Colonic mucosa (tissue), 4 donors: ENCODE measurements at regions not wholly inside any gene's neighbourhood (a gene's known extent, or its start where the extent isn't known, plus 50 kb on each side); places are given as distances from the start of the nearest gene placed in this dataset.

Experiments
- DNase-seq: peaks from one replicate; pipeline ENCODE4 v3.0.0-alpha.2; 2020
- H3K27ac ChIP-seq: fragments of 200-600 bp; one replicate; pipeline ENCODE4 v1.8.0; 2021
- H3K27me3 ChIP-seq: fragments of 200-600 bp; one replicate; pipeline ENCODE4 v1.8.0; 2021
- H3K36me3 ChIP-seq: fragments of 200-600 bp; one replicate; pipeline ENCODE4 v1.8.0; 2021
- H3K4me1 ChIP-seq: fragments of 200-600 bp; one replicate; pipeline ENCODE4 v1.8.0; 2021; ENCODE audit warnings: mild to moderate bottlenecking
- H3K4me3 ChIP-seq: fragments of 200-600 bp; one replicate; pipeline ENCODE4 v1.8.0; 2021
- H3K9ac ChIP-seq, 2 donors: one replicate each; pipeline ENCODE4 v1.7.0; 2013; ENCODE audit warnings: control low read depth in 2 of 2, low read depth in 2 of 2, low read length in 2 of 2
- H3K9me3 ChIP-seq: fragments of 200-600 bp; one replicate; pipeline ENCODE4 v1.8.0; 2021
- intact Hi-C: fragments of 100-400 bp; cut with DNase I; formaldehyde crosslinking; loops from one replicate; pipeline ENCODE4 v1.14.1; 2022
- TF ChIP-seq, protein P1 (sequence below): fragments of 200-600 bp; IDR thresholded peaks from one replicate; pipeline ENCODE4 v1.8.0; 2022; ENCODE audit warnings: antibody characterized with exemption, mild to moderate bottlenecking
- donor health status: healthy.
- donor health status: DM: no; HTN: no; CAD: no.
- donor health status: DM: no; HTN: no; CAD: no.

DNA sequence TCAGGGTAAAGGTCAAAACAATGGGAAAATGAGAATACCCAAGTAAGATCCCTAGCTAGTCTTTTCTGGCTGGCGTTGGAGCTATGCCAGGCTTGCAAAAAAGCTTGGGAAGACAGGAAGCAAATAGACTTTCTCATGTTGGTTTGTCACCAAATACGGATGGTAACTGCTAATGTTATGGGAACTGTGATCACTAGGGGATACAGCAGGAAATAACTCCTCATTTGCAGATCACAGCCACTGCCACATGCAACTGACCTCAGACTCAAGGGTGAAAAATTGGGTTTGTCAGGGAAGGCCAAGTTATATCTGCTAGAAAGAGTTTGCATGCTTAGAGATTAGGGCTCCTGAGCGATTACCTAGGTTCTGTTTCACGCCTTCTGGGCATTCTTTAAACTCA is 162.9 kb downstream of the NHLRC3 start:
- DNase-seq: no peak
- Histone ChIP-seq H3K36me3 (no peaks in the 10 kb centered on the region), H3K27ac (no peak overlapping the region), H3K9me3 (no peaks in the 10 kb centered on the region), H3K4me3 (no peak overlapping the region), H3K4me1 (no peaks in the 10 kb centered on the region), H3K9ac (no peak overlapping the region), H3K27me3 (no peaks in the 10 kb centered on the region)
- intact Hi-C loops: no loop called here
- TF ChIP-seq, protein P1, sequence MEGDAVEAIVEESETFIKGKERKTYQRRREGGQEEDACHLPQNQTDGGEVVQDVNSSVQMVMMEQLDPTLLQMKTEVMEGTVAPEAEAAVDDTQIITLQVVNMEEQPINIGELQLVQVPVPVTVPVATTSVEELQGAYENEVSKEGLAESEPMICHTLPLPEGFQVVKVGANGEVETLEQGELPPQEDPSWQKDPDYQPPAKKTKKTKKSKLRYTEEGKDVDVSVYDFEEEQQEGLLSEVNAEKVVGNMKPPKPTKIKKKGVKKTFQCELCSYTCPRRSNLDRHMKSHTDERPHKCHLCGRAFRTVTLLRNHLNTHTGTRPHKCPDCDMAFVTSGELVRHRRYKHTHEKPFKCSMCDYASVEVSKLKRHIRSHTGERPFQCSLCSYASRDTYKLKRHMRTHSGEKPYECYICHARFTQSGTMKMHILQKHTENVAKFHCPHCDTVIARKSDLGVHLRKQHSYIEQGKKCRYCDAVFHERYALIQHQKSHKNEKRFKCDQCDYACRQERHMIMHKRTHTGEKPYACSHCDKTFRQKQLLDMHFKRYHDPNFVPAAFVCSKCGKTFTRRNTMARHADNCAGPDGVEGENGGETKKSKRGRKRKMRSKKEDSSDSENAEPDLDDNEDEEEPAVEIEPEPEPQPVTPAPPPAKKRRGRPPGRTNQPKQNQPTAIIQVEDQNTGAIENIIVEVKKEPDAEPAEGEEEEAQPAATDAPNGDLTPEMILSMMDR: no peak

DNA sequence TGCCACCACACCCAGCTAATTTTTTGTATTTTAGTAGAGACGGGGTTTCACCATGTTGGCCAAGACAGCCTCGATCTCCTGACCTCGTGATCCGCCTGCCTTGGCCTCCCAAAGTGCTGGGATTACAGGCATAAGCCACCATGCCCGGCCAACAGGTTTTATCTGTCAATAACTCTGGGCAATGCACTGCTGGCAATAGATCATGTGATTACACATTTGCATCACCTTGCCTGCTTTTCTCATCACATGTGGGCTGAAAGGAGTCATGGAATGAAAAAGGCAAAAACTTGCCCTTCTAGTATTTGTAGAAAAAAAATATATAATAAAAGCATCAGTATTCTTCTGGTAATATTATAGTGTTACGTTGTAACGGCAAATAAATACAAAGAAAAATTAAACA is 164.5 kb downstream of the NHLRC3 start:
- no peaks in the 10 kb centered on the region for H3K27me3 ChIP-seq
- H3K4me1 ChIP-seq: no peaks in the 10 kb centered on the region
- TF ChIP-seq, protein P1: no peak
- no peak overlapping the region for H3K27ac ChIP-seq
- intact Hi-C loops: no loop called here
- H3K36me3 ChIP-seq: no peaks in the 10 kb centered on the region
- no peak for DNase-seq
- H3K4me3 ChIP-seq: no peak overlapping the region
- H3K9me3 ChIP-seq: no peaks in the 10 kb centered on the region
- H3K9ac ChIP-seq: no peak overlapping the region

DNA sequence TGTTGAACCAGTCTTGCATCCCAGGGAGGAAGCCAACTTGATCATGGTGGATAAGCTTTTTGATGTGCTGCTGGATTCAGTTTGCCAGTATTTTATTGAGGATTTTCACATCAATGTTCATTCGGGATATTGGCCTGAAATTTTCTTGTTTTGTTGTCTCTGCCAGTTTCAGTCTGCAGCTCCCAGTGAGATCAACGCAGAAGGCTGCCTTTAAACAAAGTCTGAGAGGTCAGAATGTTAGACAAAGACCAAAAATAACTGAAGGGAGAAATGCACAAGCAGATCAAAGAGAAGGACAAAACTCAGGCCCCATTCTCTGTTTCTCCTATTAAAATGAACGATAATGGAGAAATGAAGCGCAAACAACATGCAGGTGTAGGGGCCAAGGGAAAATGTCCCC is 170.4 kb downstream of the NHLRC3 start:
- intact Hi-C loops: no loop called here
- no peak overlapping the region for H3K27ac ChIP-seq

DNA sequence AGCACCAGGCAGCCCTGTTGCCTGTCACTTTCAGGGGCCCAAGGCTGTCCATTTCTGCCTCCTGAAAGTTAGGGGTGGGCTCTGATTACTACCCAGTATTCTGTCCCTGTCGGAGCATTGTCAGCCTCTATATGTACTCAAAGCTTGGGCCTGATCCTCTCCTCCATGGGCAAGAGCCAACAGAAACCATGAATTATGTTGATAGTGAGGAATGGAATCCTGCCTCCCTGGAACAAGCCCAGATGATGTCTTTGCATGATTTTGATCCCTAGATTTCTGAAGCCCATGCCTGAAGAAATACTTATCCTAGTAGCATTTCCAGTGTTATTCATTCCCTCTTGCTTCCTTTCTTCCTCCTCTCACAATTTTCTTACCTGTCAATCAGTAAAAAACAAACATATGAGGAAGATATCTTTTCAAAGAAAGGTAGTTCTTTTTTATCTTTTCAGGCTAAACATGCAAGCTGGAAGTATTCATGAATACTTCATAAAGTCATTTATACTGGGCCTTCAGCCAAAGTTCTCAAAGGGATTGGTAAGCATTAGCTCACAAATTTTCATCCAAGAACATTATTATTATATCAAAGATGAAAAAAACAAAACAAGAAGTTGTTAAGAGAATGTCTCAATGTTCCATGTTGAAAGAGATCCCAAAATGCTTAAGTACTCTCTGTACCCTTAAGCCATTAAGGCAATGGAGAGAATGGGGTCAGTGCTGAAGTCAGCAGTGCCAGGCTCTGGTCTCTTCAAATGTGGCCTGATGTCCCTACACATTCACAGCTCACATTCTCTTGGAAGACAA is 171.7 kb downstream of the NHLRC3 start:
- Histone ChIP-seq H3K27me3 (no peaks in the 10 kb centered on the region), H3K9me3 (no peaks in the 10 kb centered on the region), H3K9ac (no peak overlapping the region), H3K4me1 (no peaks in the 10 kb centered on the region), H3K36me3 (no peaks in the 10 kb centered on the region), H3K27ac (no peak overlapping the region), H3K4me3 (no peak overlapping the region)
- TF ChIP-seq, protein P1: no peak
- intact Hi-C loops: no loop called here
- no peak for DNase-seq

More for the DNA sequence above, 170.4 kb downstream of the NHLRC3 start:
- Histone ChIP-seq H3K9ac (no peak overlapping the region), H3K4me3 (no peak overlapping the region), H3K9me3 (no peaks in the 10 kb centered on the region), H3K27me3 (no peaks in the 10 kb centered on the region), H3K36me3 (no peaks in the 10 kb centered on the region), H3K4me1 (no peaks in the 10 kb centered on the region)
- no peak for DNase-seq
- TF ChIP-seq, protein P1: no peak

DNA sequence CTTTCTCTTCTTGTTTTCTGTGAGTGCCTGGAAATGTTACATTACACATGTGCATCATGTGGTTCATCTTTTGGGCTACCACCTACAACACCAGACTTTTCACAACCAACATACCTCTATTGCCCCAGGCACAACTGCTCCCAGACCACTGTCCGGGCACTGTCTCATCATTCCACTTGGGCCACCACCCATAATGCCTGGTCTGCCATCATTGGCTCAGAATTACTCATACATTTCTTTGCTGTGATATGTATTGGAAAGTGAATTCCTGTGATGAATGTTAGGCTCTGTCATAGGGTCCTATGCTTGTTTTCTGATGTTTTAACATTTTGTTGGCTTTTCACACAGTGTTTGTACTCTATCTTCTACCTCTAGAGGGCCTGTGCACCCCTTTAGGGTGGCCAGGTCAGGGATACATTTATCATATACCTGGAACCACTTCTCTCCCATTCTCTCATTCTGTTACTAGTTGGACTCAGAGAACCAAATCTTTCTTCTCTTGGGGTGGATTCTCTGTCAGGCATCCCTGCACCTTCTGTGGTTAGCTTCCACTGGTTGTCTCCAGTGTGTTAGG is 172.8 kb downstream of the NHLRC3 start:
- H3K27ac ChIP-seq: no peak overlapping the region
- H3K9me3 ChIP-seq: no peaks in the 10 kb centered on the region

More for the DNA sequence above, 172.8 kb downstream of the NHLRC3 start:
- no peak for DNase-seq
- Histone ChIP-seq H3K27me3 (no peaks in the 10 kb centered on the region), H3K9ac (no peak overlapping the region), H3K4me3 (no peak overlapping the region), H3K36me3 (no peaks in the 10 kb centered on the region), H3K4me1 (no peaks in the 10 kb centered on the region)
- TF ChIP-seq, protein P1: no peak
- intact Hi-C loops: no loop called here
